Nephron (organoid): ENCODE measurements at regions not wholly inside any gene's neighbourhood (a gene's known extent, or its start where the extent isn't known, plus 50 kb on each side); places are given as distances from the start of the nearest gene placed in this dataset.

Source experiments
- H3K27ac Mint-ChIP-seq, 3 experiments: 2 replicates each; pipeline ENCODE4 v1.8.0; 2020; ENCODE audit warnings: mixed read lengths in 3 of 3, mild to moderate bottlenecking in 2 of 3, moderate library complexity in 1 of 3
- H3K27me3 Mint-ChIP-seq: 2 replicates; pipeline ENCODE4 v1.8.0; 2021; ENCODE audit warnings: low read depth, mild to moderate bottlenecking, moderate library complexity, mixed read lengths
- H3K36me3 Mint-ChIP-seq: 2 replicates; pipeline ENCODE4 v1.8.0; 2020; ENCODE audit warnings: low read depth, mixed read lengths
- H3K4me1 Mint-ChIP-seq: 2 replicates; pipeline ENCODE4 v1.8.0; 2020; ENCODE audit warnings: mixed read lengths
- H3K4me3 Mint-ChIP-seq, 3 experiments: 2 replicates each; pipeline ENCODE4 v1.8.0; 2020; ENCODE audit warnings: mild to moderate bottlenecking in 3 of 3, mixed read lengths in 3 of 3, moderate library complexity in 2 of 3
- H3K9me3 Mint-ChIP-seq: 2 replicates; pipeline ENCODE4 v1.8.0; 2020; ENCODE audit warnings: mixed read lengths
- CTCF ChIP-seq, 3 experiments: fragments of 200-600 bp; sonication (generic); IDR thresholded peaks; one replicate each; pipeline ENCODE4 v1.5.0; 2021; ENCODE audit warnings: antibody characterized with exemption in 3 of 3; ENCODE audit not compliant: unreplicated experiment in 3 of 3

GRCh38 chr20:17885076-17885475 is 83.5 kb downstream of the SNX5 start:
- H3K27ac Mint-ChIP-seq: peak overlapping the region; percentile 84 to 91 (median 90)
- no peaks in the 10 kb centered on the region for H3K27me3 Mint-ChIP-seq
- H3K4me3 Mint-ChIP-seq: peak overlapping the region in 1 of 3 experiments; percentile 15
- no peak for TF ChIP-seq CTCF (IDR thresholded peaks at IDR 0.05; ENCODE audit: unreplicated experiment in 3 of 3)
- peaks cover 41% of the 10 kb centered on the region for H3K4me1 Mint-ChIP-seq
- H3K36me3 Mint-ChIP-seq: peaks cover 4% of the 10 kb centered on the region
- H3K9me3 Mint-ChIP-seq: peaks cover 15% of the 10 kb centered on the region

- TF ChIP-seq CTCF (IDR thresholded peaks at IDR 0.05; ENCODE audit: unreplicated experiment in 3 of 3): no peak
- H3K27me3 Mint-ChIP-seq: no peaks in the 10 kb centered on the region
- peaks cover 9% of the 10 kb centered on the region for H3K9me3 Mint-ChIP-seq
- H3K4me1 Mint-ChIP-seq: peaks cover 41% of the 10 kb centered on the region
- H3K4me3 Mint-ChIP-seq: no peak overlapping the region
- H3K27ac Mint-ChIP-seq: peak overlapping the region; percentile 84 to 91 (median 90)
- H3K36me3 Mint-ChIP-seq: peaks cover under 1% of the 10 kb centered on the region
Observed at GRCh38 chr20:17884307-17885003, 84.1 kb downstream of the SNX5 start.

GRCh38 chr20:17883592-17884306 is 84.8 kb downstream of the SNX5 start:
- H3K4me1 Mint-ChIP-seq: peaks cover 46% of the 10 kb centered on the region
- H3K27me3 Mint-ChIP-seq: no peaks in the 10 kb centered on the region
- TF ChIP-seq CTCF (IDR thresholded peaks at IDR 0.05; ENCODE audit: unreplicated experiment in 3 of 3): no peak
- H3K9me3 Mint-ChIP-seq: peaks cover 6% of the 10 kb centered on the region
- no peak overlapping the region for H3K4me3 Mint-ChIP-seq
- no peaks in the 10 kb centered on the region for H3K36me3 Mint-ChIP-seq
- H3K27ac Mint-ChIP-seq: peak overlapping the region; percentile 32 to 91 (median 90)

- Mint-ChIP-seq H3K4me1 (peaks cover 52% of the 10 kb centered on the region), H3K27ac (peak overlapping the region; percentile 51 to 91 (median 90)), H3K36me3 (no peaks in the 10 kb centered on the region), H3K4me3 (no peak overlapping the region), H3K27me3 (no peaks in the 10 kb centered on the region), H3K9me3 (no peaks in the 10 kb centered on the region)
- no peak for TF ChIP-seq CTCF (IDR thresholded peaks at IDR 0.05; ENCODE audit: unreplicated experiment in 3 of 3)
Observed at GRCh38 chr20:17882834-17883591, 85.6 kb downstream of the SNX5 start.

- H3K36me3 Mint-ChIP-seq: no peaks in the 10 kb centered on the region
- TF ChIP-seq CTCF (IDR thresholded peaks at IDR 0.05; ENCODE audit: unreplicated experiment in 3 of 3): no peak
Observed at GRCh38 chr20:17882065-17882833, 86.3 kb downstream of the SNX5 start.

More at GRCh38 chr20:17882065-17882833, 86.3 kb downstream of the SNX5 start:
- H3K9me3 Mint-ChIP-seq: no peaks in the 10 kb centered on the region
- peaks cover 49% of the 10 kb centered on the region for H3K4me1 Mint-ChIP-seq
- H3K27me3 Mint-ChIP-seq: no peaks in the 10 kb centered on the region
- H3K27ac Mint-ChIP-seq: peak overlapping the region; percentile 51 to 91 (median 90)
- H3K4me3 Mint-ChIP-seq: no peak overlapping the region
